Stimulated activated CD8-positive, alpha-beta memory T cell treated with anti-CD3 and anti-CD28 coated beads, Interleukin-15, amount 100 ng/mL, for 4 hours (primary cell): ENCODE measurements at regions not wholly inside any gene's neighbourhood (a gene's known extent, or its start where the extent isn't known, plus 50 kb on each side); places are given as distances from the start of the nearest gene placed in this dataset.
"Not testable (repeated sequence)": the region's sequence is repeated elsewhere in the genome, so short reads cannot be mapped to it uniquely, and the experiment has no call there.

Experiments used
- DNase-seq, 2 donors: peaks; one replicate each; pipeline ENCODE4 v3.0.0-alpha.2; 2020; ENCODE audit warnings: low read depth in 2 of 2

DNA sequence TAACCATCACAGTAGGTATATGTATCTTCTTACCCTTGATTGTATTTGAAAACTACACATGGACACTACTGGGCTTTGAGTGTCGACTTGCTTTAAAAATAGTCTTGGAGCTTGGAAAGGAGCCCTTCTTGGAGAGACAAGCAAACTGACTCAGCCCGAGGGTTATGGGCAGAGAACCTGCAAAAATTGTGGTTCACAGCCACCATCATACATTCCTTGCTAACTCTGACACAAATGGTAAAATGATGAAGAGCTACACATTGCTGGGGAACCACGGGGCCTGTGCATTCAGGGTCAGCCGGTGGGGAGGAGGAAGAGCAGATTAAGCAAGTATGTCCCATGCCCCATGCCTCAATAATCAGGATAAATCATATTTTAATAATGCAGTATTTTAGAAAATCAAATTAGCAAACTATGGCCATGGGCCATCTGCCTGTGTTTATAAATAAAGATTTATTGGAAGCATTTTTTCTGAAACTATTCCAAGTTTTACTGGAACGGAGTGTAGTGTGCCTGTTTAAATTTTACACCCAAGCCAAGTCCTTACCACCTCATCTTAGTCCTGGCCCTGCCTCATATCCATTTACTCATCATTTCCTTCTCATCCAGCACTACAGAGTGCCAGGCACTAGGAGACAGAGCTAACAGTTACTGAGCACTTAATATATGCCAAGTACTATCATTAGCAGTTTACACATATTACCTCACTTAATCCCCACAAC, 195.7 kb downstream of the PALM2AKAP2 start:
- no peak for DNase-seq

DNA sequence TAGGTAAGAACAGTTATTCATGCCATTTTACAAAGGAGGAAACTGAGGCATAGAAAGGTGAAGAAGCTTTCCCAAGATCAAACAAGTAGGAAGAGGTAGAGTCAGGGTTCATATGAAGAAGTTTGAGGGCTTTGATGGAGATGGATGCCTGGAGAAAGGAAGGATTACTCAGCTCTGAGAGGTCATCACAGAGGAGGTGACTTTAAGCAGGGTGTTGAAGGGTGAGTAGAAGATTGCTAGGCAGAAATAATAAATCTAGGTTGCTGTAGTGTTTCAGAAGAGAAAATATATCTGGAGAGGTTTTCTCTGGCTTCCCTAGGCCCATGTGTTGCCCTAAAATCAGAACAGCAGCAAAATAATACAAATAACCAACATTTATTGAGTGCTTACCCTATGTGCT, 196.3 kb downstream of the PALM2AKAP2 start:
- DNase-seq, result no peak

DNA sequence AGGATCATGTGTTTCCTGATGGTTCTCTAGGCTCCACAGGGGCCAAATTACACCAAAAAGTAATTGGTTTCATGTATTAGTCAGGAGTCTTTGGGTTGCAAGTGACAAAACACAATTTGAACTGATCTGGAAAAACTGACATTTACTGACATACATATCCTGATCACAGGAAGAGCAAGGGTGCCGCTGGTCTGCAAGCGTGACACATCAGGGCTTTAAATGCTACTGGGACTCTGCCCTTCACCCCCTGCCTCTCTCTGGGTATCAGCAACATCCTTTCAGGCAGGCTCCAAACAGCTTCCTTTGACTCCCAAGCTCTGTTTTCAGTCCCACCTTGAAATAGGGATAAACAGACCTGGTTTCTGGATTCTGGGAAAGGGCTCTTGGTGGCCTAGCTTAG, 197.5 kb downstream of the PALM2AKAP2 start:
- no peak for DNase-seq

DNA sequence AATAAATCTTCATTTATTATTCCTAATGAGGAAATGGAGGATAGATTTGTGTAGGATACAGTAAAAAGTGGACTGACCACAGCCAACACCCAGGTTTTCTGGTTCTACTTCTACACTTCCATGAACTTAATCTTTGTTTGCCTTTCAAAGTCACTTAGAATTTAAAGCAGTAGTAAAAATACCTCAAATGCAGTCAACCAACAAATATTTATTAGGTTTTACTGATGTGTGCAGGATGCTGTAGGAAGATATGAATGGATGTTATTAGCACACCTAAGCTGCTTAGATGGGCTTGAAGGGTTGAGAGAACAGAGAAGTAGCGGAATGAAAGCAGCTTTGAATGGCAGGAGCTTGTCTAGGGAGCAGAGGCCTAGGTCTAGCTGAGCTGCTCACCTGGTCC, 201.1 kb downstream of the PALM2AKAP2 start:
- DNase-seq, result no peak

DNA sequence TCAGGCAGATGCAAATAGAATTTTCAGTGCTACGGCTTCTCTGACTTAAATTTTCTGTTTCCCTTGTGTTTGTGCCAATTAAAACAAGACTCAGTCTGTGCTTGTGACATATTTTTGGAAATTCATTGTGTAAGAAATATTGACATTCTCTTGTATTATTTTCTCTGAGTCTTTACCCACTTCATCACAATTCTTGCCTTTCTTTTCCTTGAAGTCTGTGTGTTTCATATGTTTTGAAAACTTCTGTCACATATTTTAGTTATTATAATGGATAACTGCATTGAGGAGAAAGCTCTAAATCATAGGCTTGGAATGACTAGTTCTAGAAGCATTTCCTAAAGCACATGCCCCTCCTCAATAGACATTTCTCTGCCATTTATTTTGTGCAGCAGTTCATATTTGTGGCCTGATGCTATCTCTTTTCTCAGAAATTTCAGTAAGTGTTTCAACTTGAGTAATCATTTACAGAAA, 206.6 kb downstream of the PALM2AKAP2 start:
- DNase-seq, result no peak

DNA sequence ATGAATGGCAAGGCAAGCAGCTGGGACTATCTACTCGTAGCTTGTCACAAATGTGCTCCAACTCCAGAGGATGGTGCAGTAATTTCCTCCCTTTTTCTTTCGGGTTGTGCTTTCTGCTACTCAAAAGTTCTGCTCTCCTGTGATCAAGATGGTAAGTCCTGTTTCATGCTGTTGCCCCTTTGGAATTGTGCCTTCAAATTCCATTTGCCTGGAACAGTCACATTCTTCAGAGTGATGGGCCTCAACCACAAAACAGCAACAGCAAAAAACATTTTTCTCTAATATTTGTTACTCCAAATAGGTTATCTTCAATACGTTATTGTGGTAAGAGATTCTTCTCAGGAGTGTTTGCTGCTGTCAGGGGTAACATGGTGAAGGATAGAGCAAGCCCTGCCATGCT, 209.3 kb downstream of the PALM2AKAP2 start:
- DNase-seq, result no peak

DNA sequence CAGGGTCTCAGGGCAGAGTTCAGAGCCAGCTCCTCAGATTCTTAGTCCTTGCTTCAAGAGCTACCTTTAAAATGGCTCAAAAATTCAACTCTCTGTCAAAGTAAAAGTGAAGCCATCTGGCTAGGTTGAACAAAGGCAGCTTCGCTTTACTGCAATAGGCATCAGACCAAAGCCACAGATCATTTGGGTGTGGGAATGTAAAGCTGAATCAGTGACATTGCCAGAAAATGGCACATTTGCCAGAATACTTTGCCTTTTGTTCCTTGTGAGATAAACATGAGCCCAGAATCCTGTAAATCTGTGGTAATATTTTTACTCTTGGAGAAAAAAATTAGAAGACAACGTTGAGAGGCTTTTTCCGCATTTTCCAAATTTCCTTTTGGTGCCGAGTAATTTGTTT, 210.5 kb downstream of the PALM2AKAP2 start:
- DNase-seq, result no peak

DNA sequence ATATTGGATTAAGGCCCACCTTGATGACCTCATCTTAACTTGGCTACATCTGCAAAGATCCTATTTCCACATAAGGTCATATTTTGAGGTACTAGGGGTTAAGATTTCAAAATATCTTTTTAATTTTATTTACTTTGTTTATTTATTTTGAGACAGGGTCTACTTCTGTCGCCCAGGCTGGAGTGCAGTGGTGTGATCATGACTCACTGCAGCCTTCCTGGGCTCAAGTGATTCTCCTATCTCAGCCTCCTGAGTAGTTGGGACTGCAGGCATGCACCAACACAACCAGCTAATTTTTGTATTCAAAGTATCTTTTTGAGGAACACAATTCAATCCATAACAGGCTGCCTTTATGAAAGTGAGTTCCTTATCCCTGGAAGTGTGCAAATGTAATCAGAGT, 212.3 kb downstream of the PALM2AKAP2 start:
- DNase-seq, result no peak

DNA sequence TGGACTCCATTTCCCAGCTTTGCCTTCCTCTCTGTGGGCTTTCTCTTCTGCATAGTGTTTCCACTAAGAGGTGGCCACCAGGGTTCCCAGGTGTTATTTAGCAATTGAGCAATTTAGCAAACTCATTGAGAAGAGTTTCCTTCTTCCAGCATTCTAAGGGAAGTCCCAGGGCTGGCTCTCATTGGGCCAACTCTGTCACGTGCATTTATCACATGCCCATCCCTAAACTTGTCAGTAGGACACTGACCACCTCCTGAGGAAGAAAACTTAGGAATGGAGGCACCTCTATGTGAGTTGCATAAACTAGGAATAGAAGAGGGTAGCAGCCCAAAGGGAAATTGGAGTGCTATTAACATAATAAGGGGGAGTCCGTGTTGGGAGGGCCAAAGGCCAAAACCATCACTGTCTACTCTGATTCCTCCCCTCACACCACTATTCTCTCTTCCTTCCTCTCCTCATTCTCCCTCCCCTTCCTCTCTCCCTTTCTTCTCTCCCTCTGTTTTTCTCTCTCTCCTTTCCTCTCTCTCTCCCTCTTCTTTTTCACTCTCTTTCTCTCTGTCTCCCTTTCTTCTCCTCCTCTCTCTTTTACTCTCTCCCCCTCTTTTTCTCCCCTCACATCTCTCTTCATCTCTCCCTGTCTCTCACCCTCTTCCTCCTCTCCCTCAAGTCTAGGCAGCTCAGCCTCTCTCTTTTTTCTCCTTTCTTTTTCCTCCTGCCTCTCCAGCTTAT, 213.4 kb downstream of the PALM2AKAP2 start:
- DNase-seq, result no peak

DNA sequence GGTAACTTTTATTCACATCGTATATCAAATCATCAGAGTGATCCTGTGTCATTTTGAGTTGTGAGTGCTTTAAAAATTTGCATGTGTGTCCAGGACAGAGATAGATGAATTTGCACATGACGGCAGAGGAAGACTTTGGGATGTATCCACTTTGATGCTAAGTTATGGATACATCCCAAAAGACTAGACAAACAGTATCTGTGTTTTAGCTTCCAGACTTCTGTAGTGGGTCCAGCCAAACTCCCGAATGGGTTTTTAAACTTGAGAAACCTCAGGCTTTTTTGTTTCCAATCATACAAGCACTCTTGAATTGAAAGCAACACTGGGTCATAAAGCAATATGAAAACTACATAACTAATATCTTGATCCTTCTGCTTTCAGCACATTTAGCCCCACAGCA, 213.8 kb downstream of the C9orf152 start:
- DNase-seq, result no peak

DNA sequence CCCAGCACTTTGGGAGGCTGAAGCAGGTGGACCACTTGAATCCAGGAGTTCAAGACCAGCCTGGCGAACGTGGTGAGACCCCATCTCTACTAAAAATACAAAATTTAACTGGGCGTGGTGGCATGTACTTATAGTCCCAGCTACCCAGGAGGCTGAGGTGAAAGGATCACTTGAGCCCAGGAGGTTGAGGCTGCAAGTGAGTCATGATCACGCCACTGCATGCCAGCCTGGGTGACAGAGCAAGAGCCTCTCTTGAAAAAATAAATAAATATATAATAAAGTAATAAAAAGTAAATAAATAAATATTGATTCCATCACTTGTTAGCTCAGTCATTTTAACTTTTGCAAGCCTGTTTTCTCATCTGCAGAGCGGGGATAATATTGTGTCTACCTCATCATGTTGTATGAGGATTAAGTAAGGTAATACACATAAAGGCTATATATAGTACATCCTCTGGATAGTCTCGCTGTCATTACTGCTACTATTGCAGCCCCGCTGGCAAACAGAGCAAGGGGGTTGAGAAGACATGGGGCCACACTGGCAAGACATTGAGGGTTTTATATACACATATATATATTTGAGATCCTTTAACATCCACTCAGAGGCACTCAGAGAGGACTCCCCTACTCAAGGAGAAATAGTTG, 210.9 kb downstream of the C9orf152 start:
- no peak for DNase-seq

DNA sequence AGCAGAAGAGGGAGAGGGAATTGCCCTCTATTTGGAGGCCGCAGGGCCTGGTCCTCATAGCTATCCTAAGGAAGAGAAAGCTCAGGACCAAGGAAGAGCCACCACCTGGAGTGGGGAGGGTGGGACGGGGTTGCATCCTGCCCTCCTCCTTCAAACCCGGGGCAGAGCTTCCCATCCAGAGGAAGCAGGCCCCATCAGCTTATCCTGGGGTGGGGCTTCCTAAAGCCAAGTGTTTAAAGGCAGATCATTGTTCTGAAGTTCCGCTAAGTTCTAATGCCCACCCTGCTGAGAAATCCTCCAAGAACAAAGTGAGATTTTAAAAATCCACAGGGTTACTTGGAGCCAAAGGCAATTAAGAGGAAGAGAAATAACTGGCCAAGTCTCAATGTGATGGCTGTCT, 210.3 kb downstream of the C9orf152 start:
- DNase-seq, result no peak

DNA sequence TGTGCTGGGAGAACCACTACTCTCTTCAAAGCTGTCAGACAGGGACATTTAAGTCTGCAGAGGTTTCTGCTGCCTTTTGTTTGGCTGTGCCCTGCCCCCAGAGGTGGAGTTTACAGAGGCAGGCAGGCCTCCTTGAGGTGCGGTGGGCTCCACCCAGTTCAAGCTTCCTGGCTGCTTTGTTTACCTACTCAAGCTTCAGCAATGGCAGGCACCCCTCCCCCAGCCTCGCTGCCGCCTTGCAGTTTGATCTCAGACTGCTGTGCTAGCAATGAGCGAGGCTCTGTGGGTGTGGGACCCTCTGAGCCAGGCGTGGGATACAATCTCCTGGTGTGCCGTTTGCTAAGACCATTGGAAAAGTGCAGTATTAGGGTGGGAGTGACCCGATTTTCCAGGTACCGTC, 202.4 kb downstream of the C9orf152 start:
- not testable (repeated sequence) for DNase-seq

DNA sequence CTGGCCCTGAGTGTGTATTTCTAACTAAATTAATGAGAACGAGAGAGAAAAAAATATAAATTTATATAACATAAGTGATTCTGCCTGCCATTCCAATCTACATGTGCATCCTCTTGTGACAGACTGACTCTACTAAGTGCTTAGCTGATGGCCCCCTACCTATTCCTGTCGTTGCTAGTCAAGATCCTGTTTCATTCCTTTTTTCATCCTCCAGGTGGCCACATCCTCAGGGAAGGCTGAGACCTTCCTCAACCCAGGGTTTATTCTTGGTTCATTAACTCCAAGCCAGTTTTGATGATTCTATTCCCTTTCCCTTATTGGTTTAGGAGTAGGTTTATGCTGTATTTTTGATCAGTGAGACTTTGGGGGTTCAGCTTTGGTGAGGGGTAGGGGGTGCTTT, 201.3 kb downstream of the C9orf152 start:
- DNase-seq, result no peak

DNA sequence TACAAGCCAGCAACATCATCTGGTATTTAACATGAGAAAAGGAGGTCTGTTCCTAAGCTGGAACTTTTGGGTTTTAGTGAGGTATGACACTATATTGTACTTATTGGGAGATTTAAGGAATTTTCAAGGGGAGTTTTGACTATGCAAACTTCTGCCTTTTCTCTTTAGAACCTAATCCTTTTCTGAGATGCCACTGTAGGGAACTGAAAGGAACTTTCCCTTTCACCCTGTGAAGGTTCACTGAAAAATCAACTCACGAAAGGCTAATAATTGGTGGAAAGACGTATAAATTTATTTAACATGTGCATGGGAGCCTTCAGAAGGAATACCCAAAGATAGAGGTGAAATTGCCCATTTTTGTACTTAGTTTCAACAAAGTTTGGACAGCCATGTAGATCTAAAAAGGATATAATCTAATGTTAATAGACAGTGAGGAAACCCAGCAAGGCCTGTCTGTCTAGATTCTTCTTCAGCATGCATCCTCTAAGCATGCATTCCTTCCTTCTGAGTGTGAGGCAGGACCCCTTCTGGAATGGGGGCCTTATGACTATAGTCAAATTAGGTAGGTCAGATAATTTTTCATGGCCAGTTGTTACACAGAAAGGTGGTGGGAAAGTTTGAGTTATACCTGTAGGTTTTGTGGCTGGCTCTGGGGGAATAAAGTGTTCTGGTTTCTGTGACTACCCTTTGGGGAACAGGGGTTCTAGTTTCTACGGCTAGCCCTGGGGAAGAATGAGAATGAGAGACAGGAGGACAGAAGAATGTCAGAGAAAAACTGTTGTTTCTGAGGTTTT, 200.3 kb downstream of the C9orf152 start:
- no peak for DNase-seq

DNA sequence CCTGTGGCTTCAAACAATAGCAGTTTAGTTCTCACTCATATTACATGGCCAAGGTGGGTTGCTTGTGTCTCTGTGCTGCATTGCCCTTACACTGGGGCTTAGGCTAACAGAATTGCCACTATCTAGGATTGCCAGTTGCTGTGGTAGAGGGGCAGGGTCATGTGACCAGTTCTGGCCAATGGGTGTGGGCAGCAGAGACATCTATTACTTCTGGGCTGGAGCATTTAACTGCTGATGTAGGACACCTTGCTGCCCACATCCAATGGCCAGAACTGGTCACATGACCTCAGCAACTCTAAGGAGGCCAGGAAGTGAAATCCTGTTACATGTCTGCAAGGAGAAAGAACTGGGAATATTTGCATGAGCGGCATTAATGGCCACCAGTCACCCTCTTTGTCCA, 199.3 kb downstream of the C9orf152 start:
- DNase-seq, result no peak

DNA sequence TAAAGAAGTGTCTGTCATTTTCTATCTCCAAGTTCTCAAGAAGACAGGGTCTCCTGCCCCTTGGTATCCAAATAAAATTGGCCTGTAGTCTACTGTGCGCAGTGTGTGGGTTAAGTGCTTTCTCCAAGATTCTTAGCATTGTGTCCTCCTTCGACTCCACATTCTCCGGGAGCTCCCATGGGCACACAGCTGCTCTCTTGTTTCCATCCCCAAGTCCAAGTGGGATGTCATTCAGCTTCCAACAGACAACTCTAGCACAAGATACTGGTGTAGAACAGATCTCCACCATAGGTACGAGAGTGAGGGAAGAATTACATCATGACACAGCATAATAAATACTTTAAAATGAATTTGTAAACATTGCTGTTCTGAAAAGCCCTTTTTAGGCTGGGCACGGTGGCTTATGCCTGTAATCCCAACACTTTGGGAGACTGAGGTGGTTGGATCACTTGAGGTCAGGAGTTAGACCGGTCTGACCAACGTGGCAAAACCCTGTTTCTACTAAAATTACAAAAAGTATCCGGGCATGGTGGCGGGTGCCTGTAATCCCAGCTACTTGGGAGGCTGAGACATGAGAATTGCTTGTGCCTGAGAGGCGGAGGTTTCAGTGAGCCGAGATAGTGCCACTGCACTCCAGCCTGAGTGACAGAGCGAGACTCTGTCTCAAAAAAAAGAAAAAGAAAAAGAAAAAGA, 196.2 kb downstream of the C9orf152 start:
- no peak for DNase-seq

DNA sequence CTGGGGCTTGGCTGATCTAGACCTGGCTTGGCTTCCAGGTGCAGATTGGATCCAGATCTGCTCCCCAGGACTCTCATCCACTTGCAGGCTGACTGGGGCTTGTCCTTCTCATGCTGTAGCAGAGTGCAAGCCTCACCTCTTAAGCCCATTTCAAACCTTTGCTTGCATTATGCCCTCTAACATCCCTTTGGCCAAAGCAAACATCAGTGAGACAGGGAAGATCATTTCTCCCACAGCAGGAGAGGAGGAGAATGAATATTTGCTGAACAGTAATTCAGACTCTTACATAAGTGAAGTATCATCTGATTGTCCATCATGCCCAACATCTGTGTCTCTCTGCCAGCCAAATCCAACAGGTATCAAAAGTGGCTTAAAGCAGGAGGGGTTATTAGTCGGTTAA, 194.9 kb downstream of the C9orf152 start:
- DNase-seq, result no peak

DNA sequence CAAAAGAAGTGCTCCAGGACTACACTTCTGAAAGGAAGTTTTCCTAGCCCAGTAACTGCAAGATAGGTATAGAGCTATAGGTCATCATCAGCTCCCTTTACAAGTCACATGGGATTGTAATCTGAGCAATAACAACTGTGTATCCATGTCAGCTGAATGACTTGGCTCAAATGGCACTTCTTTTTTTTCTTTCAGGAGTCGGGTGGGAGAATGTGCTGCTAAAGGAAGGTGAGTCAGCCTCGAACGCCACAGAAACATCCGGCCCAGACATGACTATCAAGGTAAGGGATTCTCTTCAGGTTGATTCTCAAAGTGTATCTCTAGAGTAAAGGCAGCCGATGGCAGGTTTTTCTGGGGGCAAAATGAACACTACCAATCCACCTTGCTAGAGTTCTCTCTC, 192.2 kb downstream of the C9orf152 start:
- no peak for DNase-seq

DNA sequence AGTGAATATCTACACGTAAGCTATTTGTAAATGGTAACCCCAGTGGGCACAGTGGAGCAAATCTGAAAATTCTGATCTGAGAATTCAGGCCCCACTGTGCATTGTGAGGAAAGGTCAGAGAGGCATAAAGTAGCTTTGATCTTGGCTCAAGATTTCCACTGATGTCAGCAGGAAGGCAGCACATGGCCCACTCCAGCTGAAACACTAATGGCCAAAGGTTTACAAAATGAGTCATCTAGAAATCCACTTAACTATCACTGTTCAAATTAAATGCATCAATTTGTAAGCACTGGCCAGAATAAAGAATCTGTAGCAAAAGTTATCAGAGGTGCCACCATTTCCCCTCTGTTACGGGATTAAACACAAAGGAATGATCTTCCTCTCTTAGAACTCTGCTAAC, 191.6 kb downstream of the C9orf152 start:
- no peak for DNase-seq

DNA sequence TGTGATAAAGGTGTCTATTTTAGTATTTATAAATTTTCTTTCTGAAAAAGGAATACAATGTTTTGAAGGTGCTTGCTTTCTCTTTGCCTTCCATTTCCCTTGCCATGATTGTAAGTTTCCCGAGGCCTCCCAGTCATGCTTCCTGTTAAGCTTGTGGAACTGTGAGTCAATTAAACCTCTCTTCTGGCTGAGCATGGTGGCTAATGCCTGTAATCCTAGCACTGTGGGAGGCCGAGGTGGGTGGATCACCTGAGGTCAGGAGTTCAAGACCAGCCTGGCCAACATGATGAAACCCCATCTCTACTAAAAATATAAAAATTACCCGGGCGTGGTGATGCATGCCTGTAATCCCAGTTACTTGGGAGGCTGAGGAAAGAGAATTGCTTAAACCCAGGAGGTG, 187.7 kb downstream of the C9orf152 start:
- DNase-seq, result not testable (repeated sequence)

DNA sequence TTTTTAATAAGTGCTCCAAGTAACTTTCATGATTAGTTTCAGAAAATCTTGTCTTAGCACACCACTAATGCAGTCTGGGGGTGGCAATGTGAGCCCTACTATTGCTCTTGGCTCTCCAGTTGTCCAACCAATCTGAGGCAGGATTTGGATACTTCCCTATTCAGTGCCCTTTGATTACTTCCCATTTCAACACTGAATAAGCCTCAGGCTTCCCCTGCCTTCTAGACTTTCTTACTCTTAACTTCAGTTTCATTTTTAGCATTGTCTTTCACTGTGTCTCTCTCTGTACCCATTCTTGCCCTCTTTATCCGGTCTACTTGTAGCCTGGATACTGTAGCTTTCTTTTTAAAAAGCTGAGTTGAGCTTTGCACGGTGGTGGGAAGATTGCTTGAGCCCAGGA, 186.1 kb downstream of the C9orf152 start:
- DNase-seq, result no peak
